GM19351 (cell line): ENCODE measurements at regions not wholly inside any gene's neighbourhood (a gene's known extent, or its start where the extent isn't known, plus 50 kb on each side); places are given as distances from the start of the nearest gene placed in this dataset.
"Not testable (repeated sequence)": the region's sequence is repeated elsewhere in the genome, so short reads cannot be mapped to it uniquely, and the experiment has no call there.

Source experiments
- ATAC-seq: cut with Tn5 transposase; IDR thresholded peaks from one replicate; pipeline ENCODE4 v1.9.1; 2021; ENCODE audit warnings: mild to moderate bottlenecking, moderate library complexity; ENCODE audit not compliant: unreplicated experiment

DNA sequence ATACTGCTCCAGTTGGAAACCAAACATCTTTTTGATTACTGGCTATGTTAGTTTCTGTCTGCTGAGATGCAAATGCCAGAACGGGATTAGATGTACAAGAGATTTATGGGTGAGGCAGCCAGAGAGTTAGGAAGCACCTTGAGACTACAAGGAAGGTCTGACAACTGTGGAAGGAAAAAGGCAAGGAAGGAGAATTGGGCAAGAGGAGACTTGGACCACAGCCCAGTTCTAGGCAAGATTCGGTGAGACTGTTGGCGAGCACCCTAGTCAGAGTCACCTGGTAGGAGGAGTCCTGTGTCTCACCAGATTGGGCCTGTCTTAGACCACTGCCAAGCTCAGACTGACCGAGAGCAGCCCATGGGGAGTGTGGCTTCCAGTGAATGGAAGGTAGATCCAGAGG, 91.8 kb upstream of the F13A1 start:
- ATAC-seq, result no peak

DNA sequence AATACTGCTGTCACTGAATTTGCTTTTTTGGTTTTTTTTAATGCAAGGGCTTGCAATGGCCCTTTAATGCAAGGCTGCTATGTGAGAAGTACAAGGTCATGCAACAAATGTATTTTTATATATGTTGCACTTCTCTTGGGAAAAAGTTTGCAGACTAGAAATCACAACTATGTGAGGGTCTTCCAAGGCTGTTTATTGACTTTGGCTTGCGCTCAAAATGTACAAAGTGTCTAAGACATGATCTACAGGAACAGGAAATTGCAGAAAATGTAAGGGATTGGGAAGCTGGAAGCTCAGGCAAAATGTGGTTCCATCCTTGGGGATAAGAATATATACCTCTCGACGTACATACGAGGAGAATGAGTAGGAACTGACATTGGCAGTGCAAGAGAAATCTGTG, 92.2 kb upstream of the F13A1 start:
- no peak for ATAC-seq

DNA sequence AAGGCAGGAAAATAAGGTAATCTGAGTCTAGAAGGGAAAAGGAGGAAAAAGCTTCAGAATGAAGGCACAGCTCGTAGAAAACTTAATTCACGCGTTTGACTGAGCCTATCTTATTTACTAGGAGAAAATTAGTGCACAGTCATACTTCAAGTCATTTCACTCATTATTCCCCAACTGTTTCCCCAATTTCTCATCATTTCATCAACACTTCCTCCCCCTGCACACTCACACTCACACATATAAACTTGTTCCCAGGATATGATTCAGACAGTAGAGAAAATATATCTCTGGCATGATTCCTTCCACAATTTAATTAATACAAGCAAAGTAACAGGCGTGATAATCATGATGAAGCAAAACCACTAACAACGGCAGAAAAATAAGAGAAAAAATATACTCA, 94.5 kb upstream of the F13A1 start:
- no peak for ATAC-seq

DNA sequence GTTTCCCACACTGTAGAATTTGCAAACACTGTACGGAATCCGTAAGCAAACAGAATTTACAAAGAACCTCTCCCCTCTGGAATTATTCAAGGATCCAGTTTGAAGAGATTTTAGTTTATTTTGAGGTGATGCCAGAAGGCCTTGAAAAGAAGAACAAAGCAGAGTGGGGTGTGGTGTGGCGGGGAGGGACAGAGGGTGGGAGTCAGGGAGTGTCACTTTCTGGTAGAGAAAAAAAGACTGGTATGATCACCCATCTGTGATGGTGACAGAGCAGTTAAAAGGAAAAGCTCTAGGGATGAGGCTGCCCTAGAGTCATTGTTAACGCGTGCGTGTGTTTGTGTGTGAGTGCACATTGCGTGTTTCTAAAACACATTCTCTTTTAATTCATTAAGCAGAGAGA, 97.0 kb upstream of the F13A1 start:
- ATAC-seq, result no peak

DNA sequence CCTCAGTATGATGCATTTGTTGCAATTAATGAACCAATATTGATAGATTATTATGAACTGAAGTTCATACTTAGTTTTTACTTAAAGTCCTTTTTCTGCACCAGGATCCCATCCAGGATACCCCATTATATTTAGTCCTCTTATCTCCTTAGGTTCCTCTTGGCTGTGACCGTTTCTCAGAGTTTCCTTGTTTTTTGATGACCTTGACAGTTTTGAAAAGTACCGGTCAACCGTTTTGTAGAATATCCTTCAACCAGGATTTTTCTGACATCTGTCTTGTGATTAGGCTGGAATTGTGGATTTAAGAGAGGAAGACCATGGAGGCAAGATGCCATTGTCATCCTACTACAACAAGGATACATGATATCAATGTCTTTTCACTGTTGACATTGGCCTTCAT, 98.0 kb upstream of the F13A1 start:
- ATAC-seq, result no peak

DNA sequence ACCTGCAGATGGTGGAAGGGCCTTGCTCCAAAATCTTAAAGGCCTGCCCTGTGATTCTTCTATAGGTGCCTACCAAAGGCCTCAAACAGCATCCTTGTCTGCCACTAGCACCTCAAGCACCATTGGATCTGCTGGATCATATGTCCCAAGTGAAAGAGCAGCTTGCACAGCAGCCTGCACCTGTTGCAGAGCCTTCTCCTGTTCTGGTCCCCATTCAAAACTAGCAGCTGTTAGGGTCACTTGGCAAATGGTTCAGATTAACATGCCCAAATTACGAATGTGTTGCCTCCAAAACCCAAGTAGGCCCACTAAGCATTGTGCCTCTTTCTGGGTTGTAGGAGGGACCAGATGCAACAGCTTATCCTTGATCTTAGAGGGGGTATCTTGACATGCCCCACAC, 99.6 kb upstream of the F13A1 start:
- ATAC-seq, result no peak

DNA sequence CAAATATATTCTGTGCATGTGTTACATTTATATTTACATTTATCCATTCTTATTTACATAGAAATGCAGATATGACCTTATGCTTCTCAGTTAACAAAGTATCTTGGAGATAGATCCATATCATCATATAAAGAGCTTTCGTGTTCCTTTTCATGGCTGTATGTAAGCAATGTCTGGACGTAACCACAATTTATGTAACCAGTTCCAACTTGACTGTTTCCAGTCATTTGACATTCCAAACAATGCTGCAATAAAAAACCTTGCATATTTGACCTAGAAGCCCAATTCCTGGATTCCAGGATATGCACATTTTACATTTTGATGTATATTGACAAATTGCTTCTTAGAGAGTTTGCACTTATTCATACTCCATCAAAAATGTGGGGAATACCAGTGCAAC, 113.7 kb upstream of the F13A1 start:
- no peak for ATAC-seq

DNA sequence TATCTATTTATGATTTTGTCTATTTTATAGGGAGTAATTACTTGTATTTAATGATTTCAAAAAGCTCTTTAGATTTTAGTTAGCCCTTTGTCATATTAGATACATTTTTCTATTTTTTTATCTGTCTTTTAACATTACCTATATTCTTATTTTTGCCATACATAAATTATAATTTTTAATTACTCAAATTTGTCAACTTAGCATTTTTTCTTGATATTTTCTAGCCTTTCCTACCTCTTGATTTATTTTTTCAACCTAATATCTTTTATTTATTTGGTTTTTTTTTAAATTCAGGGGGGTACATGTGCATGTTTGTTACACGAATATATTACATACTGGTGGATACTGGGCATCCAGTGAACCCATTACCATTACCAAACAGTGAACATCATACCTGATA, 114.3 kb upstream of the F13A1 start:
- no peak for ATAC-seq

DNA sequence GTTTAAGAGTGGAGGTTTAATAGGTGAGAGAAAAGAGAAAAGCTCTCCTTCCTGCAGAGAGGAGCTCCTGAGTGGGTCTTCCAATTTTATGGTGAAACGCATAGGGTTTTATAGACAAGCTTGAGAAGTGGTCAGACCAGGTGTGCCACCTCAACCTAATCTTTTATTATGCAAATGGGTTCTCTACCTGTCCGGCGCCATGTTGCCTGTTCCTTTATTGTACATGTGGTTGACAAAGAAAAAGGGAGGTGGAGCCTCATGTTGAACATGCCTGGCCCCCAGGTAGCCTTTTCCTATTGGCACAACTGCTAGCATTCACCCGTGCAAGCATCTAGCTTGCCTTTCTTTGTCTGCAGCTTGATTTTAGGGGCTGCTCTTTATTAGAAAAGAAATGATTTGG, 115.9 kb upstream of the F13A1 start:
- ATAC-seq, result no peak

DNA sequence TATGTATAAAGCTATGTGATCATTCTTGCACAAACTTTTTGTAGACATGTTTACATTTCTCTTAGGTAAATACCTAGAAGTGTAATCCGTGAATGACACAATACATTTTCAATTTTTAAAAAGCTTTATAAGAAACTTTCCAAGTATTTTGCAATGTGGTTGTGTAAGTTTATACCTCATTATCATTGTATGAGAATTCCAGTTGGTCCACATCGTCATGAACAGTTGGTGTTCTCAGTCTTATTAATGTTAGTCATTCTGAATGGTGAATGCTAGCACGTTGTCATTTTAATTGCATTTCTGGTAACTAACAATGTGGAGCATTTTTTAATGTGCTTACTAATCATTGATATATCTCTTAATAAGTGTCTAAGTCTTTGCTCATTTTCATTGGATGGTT, 116.5 kb upstream of the F13A1 start:
- ATAC-seq, result no peak

DNA sequence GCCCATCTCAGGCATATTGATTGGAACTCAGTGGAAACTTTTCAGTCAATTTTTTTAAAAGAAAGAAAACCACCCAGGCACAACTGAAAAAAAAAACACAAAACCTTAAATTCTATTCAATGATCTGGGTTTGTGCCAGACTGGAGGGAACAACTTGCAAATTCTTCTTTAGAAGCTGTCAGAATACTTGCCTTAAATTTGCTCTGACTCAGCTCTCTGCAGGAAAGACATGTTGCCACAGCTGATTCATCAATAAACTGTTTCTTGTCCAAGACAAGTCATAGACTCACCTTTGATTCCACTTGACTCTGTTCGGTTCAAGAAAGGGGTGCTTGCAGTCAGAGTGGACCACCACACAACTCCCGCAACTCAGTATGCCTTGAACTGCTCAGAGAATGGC, 117.8 kb upstream of the F13A1 start:
- ATAC-seq, result no peak

DNA sequence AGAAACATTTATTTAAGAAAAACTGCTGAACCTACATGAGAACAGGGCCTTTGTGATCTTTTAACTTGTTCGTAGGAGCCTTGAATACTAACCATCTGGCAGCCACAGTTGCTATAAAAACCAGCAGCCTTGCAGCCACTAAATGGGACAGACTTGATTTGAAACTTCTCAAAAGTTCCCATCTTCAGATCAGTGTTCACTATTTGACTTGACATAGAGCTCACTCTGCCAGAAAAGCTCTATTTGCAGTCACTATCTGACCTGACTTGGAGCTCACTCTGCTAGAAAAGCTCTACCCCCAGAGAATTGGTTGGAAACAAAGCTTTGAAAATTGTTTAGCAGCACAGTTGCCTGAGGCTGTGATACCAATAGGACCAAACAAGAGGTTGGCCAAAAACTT, 119.3 kb upstream of the F13A1 start:
- no peak for ATAC-seq

DNA sequence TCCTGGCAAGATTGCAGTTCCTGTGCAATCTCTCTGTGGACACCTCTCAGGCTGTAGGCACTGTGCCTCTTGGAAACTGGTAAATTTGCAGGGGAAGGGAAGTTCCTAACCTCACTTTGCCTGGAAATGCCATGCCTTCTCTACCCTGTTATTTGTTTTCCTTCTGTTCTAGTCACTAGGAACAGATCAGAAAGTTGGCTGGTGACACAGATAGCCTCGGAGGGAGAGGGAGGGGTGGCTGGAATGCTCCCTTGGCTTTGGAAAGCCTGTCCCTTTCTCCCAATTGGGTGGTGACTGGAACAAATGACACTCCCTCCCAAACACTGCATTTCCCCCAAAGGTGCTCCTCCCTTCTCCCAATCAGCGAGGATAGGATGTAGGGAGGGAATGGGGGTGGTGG, 131.5 kb upstream of the F13A1 start:
- no peak for ATAC-seq

DNA sequence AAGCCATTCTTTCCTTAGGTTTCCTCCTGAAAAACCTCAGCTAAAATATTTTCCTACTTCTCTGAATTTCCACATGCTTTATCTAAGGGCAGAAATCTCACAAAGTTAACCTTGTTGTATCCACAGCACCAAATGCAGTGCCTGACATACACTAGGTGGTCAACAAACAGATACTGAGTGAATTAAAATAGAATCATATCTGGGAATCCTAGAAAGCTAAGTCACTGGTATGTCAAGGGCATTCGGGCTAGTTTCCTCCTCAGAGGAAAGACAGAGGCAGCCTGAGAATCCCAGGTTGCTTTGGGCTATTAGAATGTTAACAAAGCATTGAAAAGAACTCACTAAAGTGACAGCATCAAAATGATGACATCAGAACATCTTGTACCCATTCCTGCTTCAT, 132.7 kb upstream of the F13A1 start:
- no peak for ATAC-seq

DNA sequence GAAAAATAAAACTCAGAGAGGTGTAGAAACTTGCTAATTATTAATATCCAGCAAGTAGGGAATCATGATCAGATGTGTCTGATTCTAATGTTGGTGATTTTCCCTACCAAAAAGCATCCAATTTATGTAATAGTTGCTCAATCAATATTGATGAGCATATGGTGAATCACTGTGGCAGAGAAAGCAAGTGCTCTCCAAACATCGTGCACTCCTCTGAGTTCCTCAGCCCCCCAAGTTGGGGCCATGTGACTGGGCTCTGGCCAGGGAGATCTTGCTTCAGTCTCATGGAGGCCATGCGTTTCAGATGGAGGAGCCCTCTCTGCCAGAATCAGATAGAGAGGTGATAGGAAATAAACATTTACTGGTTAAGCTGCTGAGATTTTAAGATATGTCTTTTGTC, 133.2 kb upstream of the LY86 start:
- no peak for ATAC-seq

DNA sequence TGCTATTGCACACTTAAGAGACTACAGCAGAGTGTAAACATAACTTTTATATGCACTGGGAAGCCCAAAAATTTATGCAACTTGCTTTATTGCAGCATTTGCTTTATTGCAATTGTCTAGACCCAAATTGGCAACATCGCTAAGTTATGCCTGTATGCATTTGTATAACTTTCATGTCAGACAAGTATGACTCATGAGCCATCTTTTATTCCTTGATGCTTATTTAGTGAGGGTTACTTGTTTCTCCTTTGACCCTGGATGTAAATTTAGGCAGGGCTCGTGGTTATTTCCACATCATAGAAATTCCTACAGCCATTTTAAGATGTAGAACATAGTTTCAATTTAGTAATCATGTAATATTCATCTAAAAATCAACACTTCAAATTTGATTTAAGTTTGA, 130.3 kb upstream of the LY86 start:
- ATAC-seq, result no peak

DNA sequence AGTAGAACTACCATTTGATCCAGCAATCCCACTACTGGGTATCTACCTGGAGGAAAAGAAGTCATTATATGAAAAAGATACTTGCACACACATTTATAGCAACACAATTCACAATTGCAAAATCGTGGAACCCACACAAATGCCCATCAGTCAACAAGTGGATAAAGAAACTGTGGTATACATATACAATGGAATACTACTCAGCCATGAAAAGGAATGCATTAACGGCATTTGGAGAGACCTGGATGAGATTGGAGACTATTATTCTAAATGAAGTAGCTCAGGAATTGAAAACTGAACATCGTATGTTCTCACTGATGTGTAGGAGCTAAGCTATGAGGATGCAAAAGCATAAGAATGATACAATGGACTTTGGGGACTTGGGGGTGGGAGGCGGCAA, 128.6 kb upstream of the LY86 start:
- not testable (repeated sequence) for ATAC-seq

DNA sequence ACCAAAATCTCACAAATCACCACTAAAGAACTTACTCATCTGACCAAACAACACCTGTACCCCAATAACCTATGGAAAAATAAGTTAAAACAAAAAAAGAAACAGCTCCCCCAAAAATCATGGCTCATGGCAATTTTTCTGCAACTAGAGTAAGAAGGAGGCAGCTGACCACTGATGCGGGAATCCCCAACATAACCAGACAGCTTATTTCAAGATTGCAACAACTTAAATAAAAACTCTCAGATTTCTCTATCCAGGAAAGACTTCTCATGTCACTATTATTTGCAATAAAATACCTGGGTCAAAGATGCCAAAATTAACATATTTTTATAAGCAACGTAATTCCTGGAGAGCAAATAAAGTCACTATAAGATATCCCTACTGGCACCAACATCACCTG, 128.1 kb upstream of the LY86 start:
- ATAC-seq, result no peak

DNA sequence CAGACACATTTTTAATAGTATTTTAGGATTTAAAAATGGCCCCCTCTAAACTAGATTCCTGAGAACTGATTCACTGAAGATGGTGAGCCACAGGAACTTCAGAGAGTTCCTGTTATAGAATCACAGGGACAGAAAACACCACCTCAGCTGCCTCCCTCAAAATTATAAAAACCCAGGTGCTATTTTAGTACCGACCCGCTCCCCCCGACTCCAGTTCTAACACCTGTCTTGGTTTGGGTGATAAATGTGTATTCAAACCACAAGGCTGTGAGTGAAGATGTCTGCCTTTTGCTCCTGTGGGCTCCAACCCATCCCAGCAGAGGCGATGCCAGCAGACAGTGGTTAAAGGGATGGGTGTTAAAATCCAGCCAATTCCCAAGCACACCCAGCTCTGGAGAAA, 127.4 kb upstream of the LY86 start:
- no peak for ATAC-seq

DNA sequence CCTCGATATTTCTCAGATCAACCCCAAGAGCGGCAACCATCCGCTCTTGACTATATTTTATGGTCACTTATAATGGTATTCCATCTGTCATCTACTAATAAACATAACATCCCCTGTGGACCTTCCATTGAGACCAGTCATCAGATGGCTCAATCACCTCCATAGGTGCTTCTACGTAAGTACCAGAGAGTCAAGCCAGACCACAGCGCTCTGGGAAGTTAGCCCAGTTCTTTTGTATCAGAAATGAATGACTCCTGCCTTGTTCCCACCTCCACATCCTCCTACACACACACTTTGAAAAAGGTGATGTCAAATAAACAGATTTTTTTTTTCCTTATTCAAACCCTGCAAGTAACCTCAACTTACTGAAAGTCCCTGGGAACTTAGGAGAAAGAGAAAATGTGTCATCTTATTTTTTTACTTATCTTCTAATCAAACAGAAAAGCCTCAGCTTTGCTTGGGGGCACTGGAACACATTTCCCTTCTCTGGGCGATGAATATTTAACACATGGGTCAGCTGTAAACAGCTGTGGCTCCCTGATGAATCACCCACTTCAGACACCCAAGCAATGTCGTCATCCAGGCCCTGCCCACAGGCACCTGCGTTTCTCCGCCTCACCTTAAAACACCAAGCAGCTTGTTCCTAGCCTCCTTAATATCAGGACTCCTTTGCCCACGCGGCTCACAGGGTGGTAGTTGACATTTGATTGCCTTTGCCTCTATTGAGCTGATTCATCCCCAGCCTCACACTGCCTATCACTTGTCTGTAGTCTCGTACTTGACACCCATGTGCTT, 121.4 kb upstream of the LY86 start:
- no peak for ATAC-seq

DNA sequence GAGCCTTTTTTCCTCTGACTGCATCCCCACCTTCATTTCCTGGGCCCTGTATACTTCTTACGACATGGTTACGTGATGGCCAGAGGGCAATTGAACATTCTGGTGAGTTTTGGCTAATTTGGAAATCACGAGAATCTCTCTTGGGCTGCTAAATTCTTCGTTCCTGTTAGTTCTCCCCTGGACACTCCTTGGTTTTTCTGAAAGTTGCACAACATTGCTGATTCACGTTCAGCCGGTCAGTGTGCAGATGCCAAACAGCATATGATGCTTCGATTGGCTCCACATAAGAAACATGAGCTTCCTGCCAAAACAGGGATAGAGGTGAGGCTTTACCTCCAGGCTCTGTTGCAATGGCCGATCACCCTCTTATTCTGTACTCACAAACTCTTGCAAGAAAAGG, 119.4 kb upstream of the LY86 start:
- no peak for ATAC-seq

DNA sequence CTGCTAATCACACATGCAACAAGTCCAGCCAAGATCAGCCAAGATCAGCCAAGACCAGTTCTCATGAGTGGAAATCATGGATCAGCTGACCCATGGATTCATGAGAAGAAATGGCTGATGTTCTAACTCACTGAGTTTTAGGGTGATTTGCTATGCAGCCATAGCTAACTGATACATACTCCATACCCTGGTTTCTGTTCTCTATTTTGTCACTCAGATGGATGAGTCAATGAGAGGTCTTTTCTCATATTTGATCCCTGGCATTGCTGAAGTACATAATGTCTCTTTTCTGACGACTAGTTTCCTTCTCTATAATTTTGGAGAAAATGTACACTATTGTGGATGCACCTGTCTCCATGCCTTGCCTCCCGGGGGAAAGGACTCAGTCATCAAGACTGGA, 118.4 kb upstream of the LY86 start:
- ATAC-seq, result no peak

DNA sequence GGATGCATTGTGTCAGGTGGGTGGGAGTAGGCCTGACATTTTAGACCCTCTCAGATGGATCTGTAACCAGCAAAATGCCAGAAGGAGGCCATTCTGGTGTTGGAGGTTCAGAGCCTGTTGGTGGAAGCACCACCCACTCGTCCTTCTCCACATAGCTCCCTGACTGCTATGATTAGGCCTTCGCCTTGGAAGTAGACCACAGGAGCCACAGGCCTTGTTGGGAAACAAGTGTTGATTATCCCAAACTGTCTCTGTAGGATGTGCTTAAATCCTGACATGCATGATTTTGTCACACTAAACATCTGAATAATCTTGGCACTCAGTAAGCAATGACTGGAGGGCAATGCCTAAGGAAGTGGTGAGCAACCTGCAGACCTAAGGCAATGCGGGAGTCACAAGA, 117.2 kb upstream of the LY86 start:
- ATAC-seq, result no peak
